K562 (cell line): ENCODE measurements at regions not wholly inside any gene's neighbourhood (a gene's known extent, or its start where the extent isn't known, plus 50 kb on each side); places are given as distances from the start of the nearest gene placed in this dataset.
A peak's percentile ranks its signal among the peaks of the same experiment; 100 is the strongest.

Source experiments
- KDM4B ChIP-seq, 2 experiments: fragments of 450-650 bp in 1 of 2; sonication (generic) in 1 of 2; IDR thresholded peaks; 2 replicates each; pipeline ENCODE4 v1.6.1; 2016 to 2017; ENCODE audit warnings: borderline replicate concordance in 2 of 2, antibody characterized with exemption in 1 of 2, low read depth in 1 of 2, mild to moderate bottlenecking in 1 of 2
- MAZ ChIP-seq, 2 experiments: fragments of 450-650 bp in 1 of 2; sonication (generic) in 1 of 2; formaldehyde crosslinking; IDR thresholded peaks in 1 of 2; conservative IDR thresholded peaks in 1 of 2; 2 replicates each; pipeline versions ENCODE4 v1.4.0 to v1.5.0; 2020; ENCODE audit warnings: mild to moderate bottlenecking in 1 of 2, missing genetic modification reagents in 1 of 2
- NCOA1 ChIP-seq: fragments of 450-650 bp; IDR thresholded peaks from 2 replicates; pipeline ENCODE4 v1.6.1; 2016; ENCODE audit warnings: low read depth
- POLR2AphosphoS5 ChIP-seq: IDR thresholded peaks from 2 replicates; pipeline ENCODE4 v1.6.1; 2011; ENCODE audit warnings: mild to moderate bottlenecking, low read depth, low read length, moderate library complexity; ENCODE audit not compliant: control insufficient read depth, insufficient read depth
- SREBF1 ChIP-seq: fragments of 150-350 bp; IDR thresholded peaks from 2 replicates; pipeline ENCODE4 v1.6.1; 2014; ENCODE audit warnings: antibody characterized with exemption, low read depth, low read length, borderline replicate concordance
- TSC22D4 ChIP-seq: fragments of 450-650 bp; IDR thresholded peaks from 2 replicates; pipeline ENCODE4 v1.6.1; 2016; ENCODE audit warnings: missing genetic modification characterization, missing biosample characterization, control low read depth
- TF ChIP-seq, protein P1 (sequence below): fragments of 450-650 bp; IDR thresholded peaks from 2 replicates; pipeline ENCODE4 v1.6.1; 2016; ENCODE audit warnings: mild to moderate bottlenecking, moderate library complexity
- TF ChIP-seq, protein P2 (sequence below): fragments of 250-450 bp; sonication (Bioruptor Pico); IDR thresholded peaks from 2 replicates; pipeline ENCODE4 v1.8.0; 2022; ENCODE audit warnings: moderate library complexity, mild to moderate bottlenecking, inconsistent platforms
- TF ChIP-seq, protein P3 (sequence below): fragments of 450-650 bp; IDR thresholded peaks from 2 replicates; pipeline ENCODE4 v1.7.0; 2016; ENCODE audit warnings: borderline replicate concordance
- TF ChIP-seq, protein P4 (sequence below): sonication (generic); formaldehyde crosslinking; IDR thresholded peaks from 2 replicates; pipeline ENCODE4 v1.8.1; 2022; ENCODE audit warnings: missing genetic modification reagents

DNA sequence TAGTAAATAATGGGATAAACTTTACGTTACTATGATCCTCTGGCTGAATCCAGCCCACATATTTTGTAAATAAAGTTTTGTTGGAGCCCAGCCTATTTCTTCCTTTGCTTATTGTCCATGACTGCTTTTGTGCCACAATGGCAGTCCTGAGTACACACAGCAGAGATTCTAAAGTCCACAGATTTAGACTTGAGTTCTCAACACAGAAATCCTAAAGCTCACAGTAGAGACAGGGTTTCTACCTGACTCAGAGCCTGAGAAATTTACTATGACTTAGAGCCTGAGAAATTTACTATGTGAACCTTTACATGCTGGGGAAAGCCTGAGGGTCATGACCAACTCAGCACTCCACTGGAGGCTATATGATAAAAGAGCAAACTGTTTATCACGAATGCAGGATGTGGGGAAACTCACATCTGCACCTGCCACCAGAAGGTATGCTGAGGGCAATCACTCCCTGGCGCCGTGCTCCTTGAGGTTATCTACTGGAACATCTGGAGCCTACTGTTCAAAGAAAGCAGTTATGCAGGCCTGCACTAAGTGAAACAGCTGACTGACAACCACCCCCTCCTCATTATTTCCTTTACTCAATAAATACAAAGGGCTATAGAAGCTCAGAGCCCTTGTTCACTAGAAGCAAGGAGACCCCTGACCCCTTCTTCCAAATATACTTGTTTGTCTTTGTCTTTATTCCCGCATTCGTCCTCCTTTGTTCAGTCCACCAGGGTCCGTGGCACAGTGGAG is 52.6 kb upstream of the BICD1 start (continued):
- TF ChIP-seq, protein P1, sequence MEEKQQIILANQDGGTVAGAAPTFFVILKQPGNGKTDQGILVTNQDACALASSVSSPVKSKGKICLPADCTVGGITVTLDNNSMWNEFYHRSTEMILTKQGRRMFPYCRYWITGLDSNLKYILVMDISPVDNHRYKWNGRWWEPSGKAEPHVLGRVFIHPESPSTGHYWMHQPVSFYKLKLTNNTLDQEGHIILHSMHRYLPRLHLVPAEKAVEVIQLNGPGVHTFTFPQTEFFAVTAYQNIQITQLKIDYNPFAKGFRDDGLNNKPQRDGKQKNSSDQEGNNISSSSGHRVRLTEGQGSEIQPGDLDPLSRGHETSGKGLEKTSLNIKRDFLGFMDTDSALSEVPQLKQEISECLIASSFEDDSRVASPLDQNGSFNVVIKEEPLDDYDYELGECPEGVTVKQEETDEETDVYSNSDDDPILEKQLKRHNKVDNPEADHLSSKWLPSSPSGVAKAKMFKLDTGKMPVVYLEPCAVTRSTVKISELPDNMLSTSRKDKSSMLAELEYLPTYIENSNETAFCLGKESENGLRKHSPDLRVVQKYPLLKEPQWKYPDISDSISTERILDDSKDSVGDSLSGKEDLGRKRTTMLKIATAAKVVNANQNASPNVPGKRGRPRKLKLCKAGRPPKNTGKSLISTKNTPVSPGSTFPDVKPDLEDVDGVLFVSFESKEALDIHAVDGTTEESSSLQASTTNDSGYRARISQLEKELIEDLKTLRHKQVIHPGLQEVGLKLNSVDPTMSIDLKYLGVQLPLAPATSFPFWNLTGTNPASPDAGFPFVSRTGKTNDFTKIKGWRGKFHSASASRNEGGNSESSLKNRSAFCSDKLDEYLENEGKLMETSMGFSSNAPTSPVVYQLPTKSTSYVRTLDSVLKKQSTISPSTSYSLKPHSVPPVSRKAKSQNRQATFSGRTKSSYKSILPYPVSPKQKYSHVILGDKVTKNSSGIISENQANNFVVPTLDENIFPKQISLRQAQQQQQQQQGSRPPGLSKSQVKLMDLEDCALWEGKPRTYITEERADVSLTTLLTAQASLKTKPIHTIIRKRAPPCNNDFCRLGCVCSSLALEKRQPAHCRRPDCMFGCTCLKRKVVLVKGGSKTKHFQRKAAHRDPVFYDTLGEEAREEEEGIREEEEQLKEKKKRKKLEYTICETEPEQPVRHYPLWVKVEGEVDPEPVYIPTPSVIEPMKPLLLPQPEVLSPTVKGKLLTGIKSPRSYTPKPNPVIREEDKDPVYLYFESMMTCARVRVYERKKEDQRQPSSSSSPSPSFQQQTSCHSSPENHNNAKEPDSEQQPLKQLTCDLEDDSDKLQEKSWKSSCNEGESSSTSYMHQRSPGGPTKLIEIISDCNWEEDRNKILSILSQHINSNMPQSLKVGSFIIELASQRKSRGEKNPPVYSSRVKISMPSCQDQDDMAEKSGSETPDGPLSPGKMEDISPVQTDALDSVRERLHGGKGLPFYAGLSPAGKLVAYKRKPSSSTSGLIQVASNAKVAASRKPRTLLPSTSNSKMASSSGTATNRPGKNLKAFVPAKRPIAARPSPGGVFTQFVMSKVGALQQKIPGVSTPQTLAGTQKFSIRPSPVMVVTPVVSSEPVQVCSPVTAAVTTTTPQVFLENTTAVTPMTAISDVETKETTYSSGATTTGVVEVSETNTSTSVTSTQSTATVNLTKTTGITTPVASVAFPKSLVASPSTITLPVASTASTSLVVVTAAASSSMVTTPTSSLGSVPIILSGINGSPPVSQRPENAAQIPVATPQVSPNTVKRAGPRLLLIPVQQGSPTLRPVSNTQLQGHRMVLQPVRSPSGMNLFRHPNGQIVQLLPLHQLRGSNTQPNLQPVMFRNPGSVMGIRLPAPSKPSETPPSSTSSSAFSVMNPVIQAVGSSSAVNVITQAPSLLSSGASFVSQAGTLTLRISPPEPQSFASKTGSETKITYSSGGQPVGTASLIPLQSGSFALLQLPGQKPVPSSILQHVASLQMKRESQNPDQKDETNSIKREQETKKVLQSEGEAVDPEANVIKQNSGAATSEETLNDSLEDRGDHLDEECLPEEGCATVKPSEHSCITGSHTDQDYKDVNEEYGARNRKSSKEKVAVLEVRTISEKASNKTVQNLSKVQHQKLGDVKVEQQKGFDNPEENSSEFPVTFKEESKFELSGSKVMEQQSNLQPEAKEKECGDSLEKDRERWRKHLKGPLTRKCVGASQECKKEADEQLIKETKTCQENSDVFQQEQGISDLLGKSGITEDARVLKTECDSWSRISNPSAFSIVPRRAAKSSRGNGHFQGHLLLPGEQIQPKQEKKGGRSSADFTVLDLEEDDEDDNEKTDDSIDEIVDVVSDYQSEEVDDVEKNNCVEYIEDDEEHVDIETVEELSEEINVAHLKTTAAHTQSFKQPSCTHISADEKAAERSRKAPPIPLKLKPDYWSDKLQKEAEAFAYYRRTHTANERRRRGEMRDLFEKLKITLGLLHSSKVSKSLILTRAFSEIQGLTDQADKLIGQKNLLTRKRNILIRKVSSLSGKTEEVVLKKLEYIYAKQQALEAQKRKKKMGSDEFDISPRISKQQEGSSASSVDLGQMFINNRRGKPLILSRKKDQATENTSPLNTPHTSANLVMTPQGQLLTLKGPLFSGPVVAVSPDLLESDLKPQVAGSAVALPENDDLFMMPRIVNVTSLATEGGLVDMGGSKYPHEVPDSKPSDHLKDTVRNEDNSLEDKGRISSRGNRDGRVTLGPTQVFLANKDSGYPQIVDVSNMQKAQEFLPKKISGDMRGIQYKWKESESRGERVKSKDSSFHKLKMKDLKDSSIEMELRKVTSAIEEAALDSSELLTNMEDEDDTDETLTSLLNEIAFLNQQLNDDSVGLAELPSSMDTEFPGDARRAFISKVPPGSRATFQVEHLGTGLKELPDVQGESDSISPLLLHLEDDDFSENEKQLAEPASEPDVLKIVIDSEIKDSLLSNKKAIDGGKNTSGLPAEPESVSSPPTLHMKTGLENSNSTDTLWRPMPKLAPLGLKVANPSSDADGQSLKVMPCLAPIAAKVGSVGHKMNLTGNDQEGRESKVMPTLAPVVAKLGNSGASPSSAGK: no peak
- TF ChIP-seq, protein P2, sequence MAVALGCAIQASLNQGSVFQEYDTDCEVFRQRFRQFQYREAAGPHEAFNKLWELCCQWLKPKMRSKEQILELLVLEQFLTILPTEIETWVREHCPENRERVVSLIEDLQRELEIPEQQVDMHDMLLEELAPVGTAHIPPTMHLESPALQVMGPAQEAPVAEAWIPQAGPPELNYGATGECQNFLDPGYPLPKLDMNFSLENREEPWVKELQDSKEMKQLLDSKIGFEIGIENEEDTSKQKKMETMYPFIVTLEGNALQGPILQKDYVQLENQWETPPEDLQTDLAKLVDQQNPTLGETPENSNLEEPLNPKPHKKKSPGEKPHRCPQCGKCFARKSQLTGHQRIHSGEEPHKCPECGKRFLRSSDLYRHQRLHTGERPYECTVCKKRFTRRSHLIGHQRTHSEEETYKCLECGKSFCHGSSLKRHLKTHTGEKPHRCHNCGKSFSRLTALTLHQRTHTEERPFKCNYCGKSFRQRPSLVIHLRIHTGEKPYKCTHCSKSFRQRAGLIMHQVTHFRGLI: no peak
- TF ChIP-seq NCOA1: 0 out of 2 replicates have a peak, but pooled peaks have one; percentile 40
- TF ChIP-seq POLR2AphosphoS5: peak; percentile 79
- TF ChIP-seq, protein P3, sequence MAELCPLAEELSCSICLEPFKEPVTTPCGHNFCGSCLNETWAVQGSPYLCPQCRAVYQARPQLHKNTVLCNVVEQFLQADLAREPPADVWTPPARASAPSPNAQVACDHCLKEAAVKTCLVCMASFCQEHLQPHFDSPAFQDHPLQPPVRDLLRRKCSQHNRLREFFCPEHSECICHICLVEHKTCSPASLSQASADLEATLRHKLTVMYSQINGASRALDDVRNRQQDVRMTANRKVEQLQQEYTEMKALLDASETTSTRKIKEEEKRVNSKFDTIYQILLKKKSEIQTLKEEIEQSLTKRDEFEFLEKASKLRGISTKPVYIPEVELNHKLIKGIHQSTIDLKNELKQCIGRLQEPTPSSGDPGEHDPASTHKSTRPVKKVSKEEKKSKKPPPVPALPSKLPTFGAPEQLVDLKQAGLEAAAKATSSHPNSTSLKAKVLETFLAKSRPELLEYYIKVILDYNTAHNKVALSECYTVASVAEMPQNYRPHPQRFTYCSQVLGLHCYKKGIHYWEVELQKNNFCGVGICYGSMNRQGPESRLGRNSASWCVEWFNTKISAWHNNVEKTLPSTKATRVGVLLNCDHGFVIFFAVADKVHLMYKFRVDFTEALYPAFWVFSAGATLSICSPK: no peak
- peak in 1 of 2 experiments; percentile 27; a peak in 1 of 4 replicates for TF ChIP-seq MAZ (CRISPR knock-in tag; conservative IDR thresholded peaks at IDR 0.05 in 1 of 2, IDR thresholded peaks at IDR 0.05 in 1 of 2)
- no peak for TF ChIP-seq SREBF1
- no peak for TF ChIP-seq KDM4B (IDR thresholded peaks at IDR 0.05; ENCODE audit: borderline replicate concordance in 2 of 2, low read depth in 1 of 2)
- TF ChIP-seq TSC22D4 (tag): no peak
- TF ChIP-seq, protein P4, sequence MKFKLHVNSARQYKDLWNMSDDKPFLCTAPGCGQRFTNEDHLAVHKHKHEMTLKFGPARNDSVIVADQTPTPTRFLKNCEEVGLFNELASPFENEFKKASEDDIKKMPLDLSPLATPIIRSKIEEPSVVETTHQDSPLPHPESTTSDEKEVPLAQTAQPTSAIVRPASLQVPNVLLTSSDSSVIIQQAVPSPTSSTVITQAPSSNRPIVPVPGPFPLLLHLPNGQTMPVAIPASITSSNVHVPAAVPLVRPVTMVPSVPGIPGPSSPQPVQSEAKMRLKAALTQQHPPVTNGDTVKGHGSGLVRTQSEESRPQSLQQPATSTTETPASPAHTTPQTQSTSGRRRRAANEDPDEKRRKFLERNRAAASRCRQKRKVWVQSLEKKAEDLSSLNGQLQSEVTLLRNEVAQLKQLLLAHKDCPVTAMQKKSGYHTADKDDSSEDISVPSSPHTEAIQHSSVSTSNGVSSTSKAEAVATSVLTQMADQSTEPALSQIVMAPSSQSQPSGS (CRISPR knock-in tag): no peak
